ENCODE measurements at regions not wholly inside any gene's neighbourhood (a gene's known extent, or its start where the extent isn't known, plus 50 kb on each side); places are given as distances from the start of the nearest gene placed in this dataset.

DNA sequence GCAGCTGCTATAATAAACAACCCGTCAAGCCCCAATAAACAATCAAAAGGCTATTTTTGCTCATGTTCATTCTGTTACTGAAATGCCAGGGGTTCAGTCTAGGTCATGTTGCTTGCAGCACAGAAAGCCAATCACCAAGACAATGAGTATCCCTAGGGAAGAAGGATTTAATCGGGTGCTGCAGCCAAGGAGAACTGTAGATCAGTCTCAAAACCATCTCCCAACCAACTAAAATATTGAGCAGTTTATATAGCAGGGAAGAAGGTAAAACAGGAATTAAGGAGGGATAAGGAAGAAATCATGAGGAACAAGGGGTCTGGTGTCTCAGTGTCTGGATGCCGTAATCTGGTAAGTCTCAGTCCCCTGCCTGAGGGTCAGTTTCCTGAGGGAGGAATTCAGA, 169.5 kb downstream of the BLID start:
- Histone ChIP-seq H3K27me3 (no peaks in the 10 kb centered on the region), H3K4me1 (no peaks in the 10 kb centered on the region), H3K4me3 (no peak overlapping the region), H3K27ac (no peak overlapping the region), H3K36me3 (no peaks in the 10 kb centered on the region), H3K9me3 (peaks cover 0 to 8% (median 0%) of the 10 kb centered on the region in 4 donors)
- WGBS, 5 donors: 78 to 91% (median 89%) methylated on average over 3 of the region's 3 CpGs
- DNase-seq: no peak
- TF ChIP-seq POLR2A (IDR thresholded peaks at IDR 0.05): no peak
- no peak for TF ChIP-seq POLR2AphosphoS5 (IDR thresholded peaks at IDR 0.05)
- TF ChIP-seq, protein P1, sequence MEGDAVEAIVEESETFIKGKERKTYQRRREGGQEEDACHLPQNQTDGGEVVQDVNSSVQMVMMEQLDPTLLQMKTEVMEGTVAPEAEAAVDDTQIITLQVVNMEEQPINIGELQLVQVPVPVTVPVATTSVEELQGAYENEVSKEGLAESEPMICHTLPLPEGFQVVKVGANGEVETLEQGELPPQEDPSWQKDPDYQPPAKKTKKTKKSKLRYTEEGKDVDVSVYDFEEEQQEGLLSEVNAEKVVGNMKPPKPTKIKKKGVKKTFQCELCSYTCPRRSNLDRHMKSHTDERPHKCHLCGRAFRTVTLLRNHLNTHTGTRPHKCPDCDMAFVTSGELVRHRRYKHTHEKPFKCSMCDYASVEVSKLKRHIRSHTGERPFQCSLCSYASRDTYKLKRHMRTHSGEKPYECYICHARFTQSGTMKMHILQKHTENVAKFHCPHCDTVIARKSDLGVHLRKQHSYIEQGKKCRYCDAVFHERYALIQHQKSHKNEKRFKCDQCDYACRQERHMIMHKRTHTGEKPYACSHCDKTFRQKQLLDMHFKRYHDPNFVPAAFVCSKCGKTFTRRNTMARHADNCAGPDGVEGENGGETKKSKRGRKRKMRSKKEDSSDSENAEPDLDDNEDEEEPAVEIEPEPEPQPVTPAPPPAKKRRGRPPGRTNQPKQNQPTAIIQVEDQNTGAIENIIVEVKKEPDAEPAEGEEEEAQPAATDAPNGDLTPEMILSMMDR (IDR thresholded peaks at IDR 0.05): no peak
- TF ChIP-seq EP300 (IDR thresholded peaks at IDR 0.05): no peak
- intact Hi-C loops (cut with DNase I; ENCODE audit: low total_unique reads): no loop called here

DNA sequence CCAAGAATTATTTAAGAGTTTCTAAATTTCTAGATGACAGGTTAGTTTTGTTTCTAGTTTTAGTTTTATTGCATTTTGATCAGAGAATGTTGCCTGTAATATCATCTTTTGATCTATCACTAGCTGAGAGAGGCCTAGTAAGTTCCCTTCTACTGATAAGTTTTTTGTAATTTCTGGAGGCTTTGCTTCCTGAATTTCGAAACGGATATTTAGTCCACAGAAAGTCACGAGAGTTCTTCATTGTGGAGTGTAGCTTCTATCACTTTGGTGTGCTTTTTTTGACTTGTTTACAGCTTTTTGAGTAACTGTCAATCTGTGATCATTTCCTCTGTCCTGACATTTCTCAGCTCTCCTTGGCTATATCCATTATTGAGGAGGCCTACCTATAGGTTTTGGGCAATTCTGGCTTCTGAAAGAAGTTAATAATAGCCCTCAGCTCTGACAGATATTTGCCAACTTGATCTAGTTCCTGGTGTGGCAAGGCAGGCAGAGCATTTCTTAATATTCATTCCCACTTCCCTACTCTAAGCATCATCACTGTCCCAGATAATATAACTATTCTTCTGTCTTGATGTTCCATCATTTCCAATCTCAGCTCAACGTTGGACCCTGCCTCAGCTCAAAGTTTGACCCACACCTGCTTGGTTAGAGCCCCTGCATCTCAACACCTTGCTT, 171.3 kb downstream of the BLID start:
- H3K27ac ChIP-seq: no peak overlapping the region
- WGBS, 5 donors: 9 to 58% (median 41%) methylated on average over 4 of the region's 4 CpGs
- TF ChIP-seq EP300 (IDR thresholded peaks at IDR 0.05) (no peak), POLR2AphosphoS5 (IDR thresholded peaks at IDR 0.05) (no peak), POLR2A (IDR thresholded peaks at IDR 0.05) (no peak)
- TF ChIP-seq, protein P1 (IDR thresholded peaks at IDR 0.05): no peak

DNA sequence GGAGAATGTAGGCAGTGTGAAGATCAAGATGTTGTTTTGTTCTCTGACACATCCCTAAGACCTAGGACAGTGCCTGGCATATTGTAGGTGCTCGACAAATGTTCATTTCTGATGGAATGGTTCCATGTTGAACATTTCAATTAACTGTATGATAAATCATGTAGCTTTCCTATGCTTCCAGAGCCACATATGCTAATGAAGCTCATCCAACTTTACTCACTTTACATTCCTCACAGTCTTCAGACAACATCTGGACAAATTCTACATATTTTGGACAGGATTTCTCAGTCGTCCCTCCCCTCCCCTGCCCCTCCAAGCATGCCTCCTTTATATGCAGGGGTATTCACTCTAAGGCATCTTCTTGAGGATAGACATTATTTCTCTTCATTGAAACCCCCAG, 177.9 kb downstream of the BLID start:
- H3K27me3 ChIP-seq: no peaks in the 10 kb centered on the region
- intact Hi-C loops (cut with DNase I; ENCODE audit: low total_unique reads): no loop called here
- H3K4me1 ChIP-seq: no peaks in the 10 kb centered on the region
- no peaks in the 10 kb centered on the region for H3K36me3 ChIP-seq
- TF ChIP-seq POLR2AphosphoS5 (IDR thresholded peaks at IDR 0.05) (no peak), POLR2A (IDR thresholded peaks at IDR 0.05) (no peak), EP300 (IDR thresholded peaks at IDR 0.05) (no peak)
- TF ChIP-seq, protein P1 (IDR thresholded peaks at IDR 0.05): no peak
- WGBS, 5 donors: 51 to 68% (median 62%) methylated on average over 2 of the region's 2 CpGs
- no peak overlapping the region for H3K27ac ChIP-seq
- no peaks in the 10 kb centered on the region for H3K9me3 ChIP-seq
- no peak for DNase-seq
- no peak overlapping the region for H3K4me3 ChIP-seq

More for the DNA sequence above, 171.3 kb downstream of the BLID start:
- Histone ChIP-seq H3K4me3 (no peak overlapping the region), H3K36me3 (no peaks in the 10 kb centered on the region), H3K27me3 (no peaks in the 10 kb centered on the region), H3K9me3 (peaks cover 0 to 8% (median 0%) of the 10 kb centered on the region in 4 donors), H3K4me1 (no peaks in the 10 kb centered on the region)
- intact Hi-C loops (cut with DNase I; ENCODE audit: low total_unique reads): no loop called here
- no peak for DNase-seq

DNA sequence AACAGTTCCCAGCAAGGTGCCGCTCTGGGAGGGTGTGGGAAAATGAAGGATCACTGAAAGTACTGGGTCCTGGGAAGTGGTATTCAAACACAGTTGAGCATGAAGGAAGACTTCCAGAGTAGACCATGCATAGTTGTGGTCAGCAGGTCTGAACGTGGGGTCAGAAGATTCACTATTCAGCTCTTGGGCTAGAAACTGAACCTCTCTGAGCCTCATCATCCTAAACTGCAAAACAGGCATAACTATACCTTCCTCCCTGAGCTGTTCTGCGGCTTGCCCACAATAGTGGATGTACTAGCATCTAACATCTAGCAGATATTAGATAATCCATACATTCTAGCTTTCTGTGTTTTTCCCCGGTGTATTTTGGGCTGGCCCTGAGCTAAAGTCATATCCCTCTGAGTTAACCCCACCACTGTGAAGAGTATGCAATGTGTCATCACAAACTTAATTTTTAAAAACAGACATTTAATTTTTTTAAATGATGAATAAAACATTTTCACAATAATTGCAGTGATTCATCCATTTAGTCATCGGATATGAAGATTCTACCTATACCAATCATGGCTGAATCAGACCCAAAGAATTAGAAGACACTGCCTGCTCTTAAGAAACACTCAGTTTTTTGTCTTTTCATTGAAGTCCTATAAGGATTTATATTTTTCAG, 179.1 kb downstream of the BLID start:
- H3K27ac ChIP-seq: no peak overlapping the region
- DNase-seq: no peak
- intact Hi-C loops (cut with DNase I; ENCODE audit: low total_unique reads): no loop called here
- H3K27me3 ChIP-seq: no peaks in the 10 kb centered on the region
- no peaks in the 10 kb centered on the region for H3K4me1 ChIP-seq
- H3K36me3 ChIP-seq: no peaks in the 10 kb centered on the region
- H3K4me3 ChIP-seq: no peak overlapping the region
- WGBS, 5 donors: 67 to 74% (median 69%) methylated on average over 5 of the region's 5 CpGs
- TF ChIP-seq POLR2AphosphoS5 (IDR thresholded peaks at IDR 0.05): no peak
- TF ChIP-seq EP300 (IDR thresholded peaks at IDR 0.05): no peak
- TF ChIP-seq, protein P1 (IDR thresholded peaks at IDR 0.05): no peak
- TF ChIP-seq POLR2A (IDR thresholded peaks at IDR 0.05): no peak
- no peaks in the 10 kb centered on the region for H3K9me3 ChIP-seq
